Cardiac muscle cell (in vitro differentiated cells and primary cell): ENCODE measurements at regions not wholly inside any gene's neighbourhood (a gene's known extent, or its start where the extent isn't known, plus 50 kb on each side); places are given as distances from the start of the nearest gene placed in this dataset.

Source experiments
- DNase-seq, 2 donors: peaks; one replicate each; pipeline versions ENCODE4 v3.0.0 to v3.0.0-alpha.2; 2010 to 2017; ENCODE audit warnings: low read depth in 1 of 2, low spot score in 1 of 2
- H3K27ac ChIP-seq: fragments of 200-600 bp; sonication (generic); 2 replicates; pipeline ENCODE4 v1.5.1; 2016
- H3K27me3 ChIP-seq: fragments of 200-600 bp; sonication (generic); 2 replicates; pipeline ENCODE4 v1.6.0; 2016; ENCODE audit warnings: control low read depth
- H3K36me3 ChIP-seq: fragments of 200-600 bp; sonication (generic); 2 replicates; pipeline ENCODE4 v1.5.1; 2016; ENCODE audit warnings: control low read depth
- H3K4me1 ChIP-seq: fragments of 200-600 bp; sonication (generic); 2 replicates; pipeline ENCODE4 v1.8.1; 2017; ENCODE audit warnings: low read depth, mild to moderate bottlenecking, mixed run types
- H3K4me3 ChIP-seq: fragments of 200-600 bp; sonication (generic); 2 replicates; pipeline ENCODE4 v1.5.1; 2016; ENCODE audit warnings: mild to moderate bottlenecking
- H3K9me3 ChIP-seq: fragments of 200-600 bp; sonication (generic); 2 replicates; pipeline ENCODE4 v1.5.1; 2017; ENCODE audit warnings: low read depth, mild to moderate bottlenecking, control low read depth
- TF ChIP-seq, protein P1 (sequence below): IDR thresholded peaks from 2 replicates; pipeline ENCODE4 v1.5.1; 2012; ENCODE audit warnings: low read depth, mild to moderate bottlenecking, low read length

GRCh38 chr2:41464395-41464794 lies 583.4 kb upstream of the PKDCC start:
- H3K27me3 ChIP-seq = no peaks in the 10 kb centered on the region
- TF ChIP-seq, protein P1, sequence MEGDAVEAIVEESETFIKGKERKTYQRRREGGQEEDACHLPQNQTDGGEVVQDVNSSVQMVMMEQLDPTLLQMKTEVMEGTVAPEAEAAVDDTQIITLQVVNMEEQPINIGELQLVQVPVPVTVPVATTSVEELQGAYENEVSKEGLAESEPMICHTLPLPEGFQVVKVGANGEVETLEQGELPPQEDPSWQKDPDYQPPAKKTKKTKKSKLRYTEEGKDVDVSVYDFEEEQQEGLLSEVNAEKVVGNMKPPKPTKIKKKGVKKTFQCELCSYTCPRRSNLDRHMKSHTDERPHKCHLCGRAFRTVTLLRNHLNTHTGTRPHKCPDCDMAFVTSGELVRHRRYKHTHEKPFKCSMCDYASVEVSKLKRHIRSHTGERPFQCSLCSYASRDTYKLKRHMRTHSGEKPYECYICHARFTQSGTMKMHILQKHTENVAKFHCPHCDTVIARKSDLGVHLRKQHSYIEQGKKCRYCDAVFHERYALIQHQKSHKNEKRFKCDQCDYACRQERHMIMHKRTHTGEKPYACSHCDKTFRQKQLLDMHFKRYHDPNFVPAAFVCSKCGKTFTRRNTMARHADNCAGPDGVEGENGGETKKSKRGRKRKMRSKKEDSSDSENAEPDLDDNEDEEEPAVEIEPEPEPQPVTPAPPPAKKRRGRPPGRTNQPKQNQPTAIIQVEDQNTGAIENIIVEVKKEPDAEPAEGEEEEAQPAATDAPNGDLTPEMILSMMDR = no peak
- H3K4me1 ChIP-seq = no peaks in the 10 kb centered on the region
- no peaks in the 10 kb centered on the region for H3K9me3 ChIP-seq
- H3K4me3 ChIP-seq = no peak overlapping the region
- no peak overlapping the region for H3K27ac ChIP-seq
- no peak for DNase-seq
- H3K36me3 ChIP-seq = no peaks in the 10 kb centered on the region

GRCh38 chr2:41475959-41476358 lies 571.9 kb upstream of the PKDCC start:
- Histone ChIP-seq H3K4me3 (no peak overlapping the region), H3K27me3 (no peaks in the 10 kb centered on the region), H3K36me3 (no peaks in the 10 kb centered on the region), H3K27ac (no peak overlapping the region), H3K9me3 (no peaks in the 10 kb centered on the region), H3K4me1 (no peaks in the 10 kb centered on the region)
- TF ChIP-seq, protein P1 = no peak
- DNase-seq = no peak

GRCh38 chr2:41482659-41483058 lies 565.2 kb upstream of the PKDCC start:
- Histone ChIP-seq H3K4me3 (no peak overlapping the region), H3K4me1 (no peaks in the 10 kb centered on the region), H3K9me3 (no peaks in the 10 kb centered on the region), H3K27ac (no peak overlapping the region), H3K36me3 (no peaks in the 10 kb centered on the region), H3K27me3 (no peaks in the 10 kb centered on the region)
- TF ChIP-seq, protein P1 = no peak
- peak in 1 of 2 donors; percentile 19 for DNase-seq

GRCh38 chr2:41483226-41483625 lies 564.6 kb upstream of the PKDCC start:
- TF ChIP-seq, protein P1 = no peak
- Histone ChIP-seq H3K4me1 (no peaks in the 10 kb centered on the region), H3K9me3 (no peaks in the 10 kb centered on the region), H3K27ac (no peak overlapping the region), H3K27me3 (no peaks in the 10 kb centered on the region), H3K36me3 (no peaks in the 10 kb centered on the region), H3K4me3 (no peak overlapping the region)
- no peak for DNase-seq

GRCh38 chr2:41483982-41484857 lies 563.6 kb upstream of the PKDCC start:
- DNase-seq = no peak
- H3K4me3 ChIP-seq = no peak overlapping the region
- H3K27me3 ChIP-seq = no peaks in the 10 kb centered on the region
- no peaks in the 10 kb centered on the region for H3K9me3 ChIP-seq
- H3K36me3 ChIP-seq = no peaks in the 10 kb centered on the region
- H3K27ac ChIP-seq = no peak overlapping the region
- TF ChIP-seq, protein P1 = no peak
- no peaks in the 10 kb centered on the region for H3K4me1 ChIP-seq
